PC-3 (cell line): ENCODE measurements at regions not wholly inside any gene's neighbourhood (a gene's known extent, or its start where the extent isn't known, plus 50 kb on each side); places are given as distances from the start of the nearest gene placed in this dataset.

Experiments used
- ATAC-seq: fragments of 200-7000 bp; cut with Tn5 transposase; 2 replicates; pipeline ENCODE4 v1.9.1; 2020; ENCODE audit warnings: mild to moderate bottlenecking, moderate library complexity
- BruUV-seq: library from RNA; stranded (reverse); fragments of 400-500 nt; replicated peaks from 2 replicates; lab custom pipeline; 2021; lab: Mats Ljungman, UMichigan
- CTCF ChIA-PET: fragments of 300-600 bp; sonication (Branson Sonifier 250); formaldehyde crosslinking; loops from one replicate; lab custom pipeline; 2022; ENCODE audit warnings: antibody characterized with exemption; lab: Charles Lee
- POLR2A ChIA-PET: fragments of 300-600 bp; sonication (Branson Sonifier 250); formaldehyde crosslinking; loops from one replicate; lab custom pipeline; 2022; ENCODE audit warnings: antibody characterized with exemption; ENCODE audit not compliant: unreplicated experiment; lab: Charles Lee
- DNase-seq: peaks from one replicate; pipeline ENCODE4 v3.0.0-alpha.2; 2015
- H2AFZ ChIP-seq: fragments of 300-600 bp; sonication (generic); 2 replicates; pipeline ENCODE4 v1.6.0; 2016; ENCODE audit warnings: antibody characterized with exemption, low read length
- H3F3A ChIP-seq: fragments of 300-600 bp; sonication (generic); one replicate; pipeline ENCODE4 v1.6.0; 2017; ENCODE audit warnings: antibody characterized with exemption, low read length, control low read depth, mild to moderate bottlenecking; ENCODE audit not compliant: unreplicated experiment
- H3K27ac ChIP-seq: fragments of 300-600 bp; sonication (generic); 2 replicates; pipeline ENCODE4 v1.5.1; 2016; ENCODE audit warnings: mild to moderate bottlenecking, low read length
- H3K27me3 ChIP-seq: fragments of 300-600 bp; sonication (generic); 2 replicates; pipeline ENCODE4 v1.6.1; 2016; ENCODE audit warnings: low read length, mixed read lengths
- H3K36me3 ChIP-seq: fragments of 300-600 bp; sonication (generic); 2 replicates; pipeline ENCODE4 v1.6.1; 2016; ENCODE audit warnings: low read depth, mixed run types, low read length, mixed read lengths
- H3K4me1 ChIP-seq: fragments of 300-600 bp; sonication (generic); 2 replicates; pipeline ENCODE4 v1.5.1; 2016; ENCODE audit warnings: low read length; ENCODE audit not compliant: insufficient read depth
- H3K4me2 ChIP-seq: fragments of 300-600 bp; sonication (generic); 2 replicates; pipeline ENCODE4 v1.6.0; 2016; ENCODE audit warnings: low read length
- H3K4me3 ChIP-seq: fragments of 300-600 bp; sonication (generic); 2 replicates; pipeline ENCODE4 v1.5.1; 2016; ENCODE audit warnings: mild to moderate bottlenecking, low read length, mixed read lengths
- H3K79me2 ChIP-seq: fragments of 300-600 bp; sonication (generic); 2 replicates; pipeline ENCODE4 v1.6.1; 2017; ENCODE audit warnings: low read length, mixed read lengths
- H3K9ac ChIP-seq: fragments of 300-600 bp; sonication (generic); 2 replicates; pipeline ENCODE4 v1.6.0; 2016; ENCODE audit warnings: mild to moderate bottlenecking, low read length
- H3K9me2 ChIP-seq: fragments of 300-600 bp; sonication (generic); replicated peaks from 2 replicates; pipeline ENCODE4 v1.6.1; 2016; ENCODE audit warnings: mixed run types, low read length, mixed read lengths
- H3K9me3 ChIP-seq: fragments of 300-600 bp; sonication (generic); 2 replicates; pipeline ENCODE4 v1.6.1; 2016; ENCODE audit warnings: low read length, mixed read lengths
- H4K20me1 ChIP-seq: fragments of 300-600 bp; sonication (generic); 2 replicates; pipeline ENCODE4 v1.6.1; 2016; ENCODE audit warnings: low read length, mixed read lengths
- CTCF ChIP-seq: fragments of 300-600 bp; sonication (generic); conservative IDR thresholded peaks from 2 replicates; pipeline ENCODE4 v1.5.1; 2017; ENCODE audit warnings: antibody characterized with exemption, low read depth, mild to moderate bottlenecking, low read length
- EZH2 ChIP-seq: fragments of 300-600 bp; sonication (generic); IDR thresholded peaks from one replicate; pipeline ENCODE4 v1.6.1; 2017; ENCODE audit warnings: antibody characterized with exemption, mild to moderate bottlenecking, low read length; ENCODE audit not compliant: unreplicated experiment
- EZH2phosphoT487 ChIP-seq: fragments of 300-600 bp; sonication (generic); IDR thresholded peaks from 2 replicates; pipeline ENCODE4 v1.6.1; 2018; ENCODE audit warnings: mild to moderate bottlenecking, antibody characterized with exemption, low read length, borderline replicate concordance
- intact Hi-C: fragments of 100-400 bp; cut with micrococcal nuclease; formaldehyde crosslinking; loops from 2 replicates; pipeline ENCODE4 v1.9.0; 2023

GRCh38 chr9:107214381-107214780 is 68.7 kb upstream of the RAD23B start:
- intact Hi-C loops: no loop called here
- Histone ChIP-seq H3K9me3 (no peaks in the 10 kb centered on the region), H3K4me1 (peaks cover 21% of the 10 kb centered on the region), H3K9me2 (no peaks in the 10 kb centered on the region), H4K20me1 (no peaks in the 10 kb centered on the region), H3K27ac (no peak overlapping the region), H3K79me2 (no peaks in the 10 kb centered on the region), H3K36me3 (no peaks in the 10 kb centered on the region), H2AFZ (no peak overlapping the region), H3K27me3 (no peaks in the 10 kb centered on the region), H3K4me3 (no peak overlapping the region), H3K4me2 (no peak overlapping the region), H3F3A (no peaks in the 10 kb centered on the region), H3K9ac (no peak overlapping the region)
- POLR2A ChIA-PET: no interaction called here
- DNase-seq (no peak), ATAC-seq (no peak)
- no TSS peak for BruUV-seq
- no peak for TF ChIP-seq EZH2phosphoT487
- TF ChIP-seq CTCF: no peak
- TF ChIP-seq EZH2: no peak
- CTCF ChIA-PET: no interaction called here

DNA sequence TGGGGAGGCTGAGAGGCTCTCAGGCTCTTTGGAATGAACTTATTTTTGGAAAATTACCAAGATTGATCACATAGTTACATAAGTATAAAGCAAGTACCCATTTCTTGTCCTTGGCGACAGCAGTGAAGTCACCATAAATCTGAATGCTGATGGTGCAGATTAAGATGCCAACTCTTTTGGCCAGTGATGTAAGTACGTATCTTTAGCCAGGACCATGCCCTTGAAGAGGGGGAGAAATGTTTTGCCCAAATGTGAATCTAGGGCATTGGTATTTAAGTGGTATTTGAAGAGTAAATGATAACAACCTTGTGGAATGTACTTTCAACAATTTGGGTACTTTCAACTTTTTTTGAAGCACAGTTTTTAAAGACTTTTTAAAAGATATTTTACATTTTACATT is 68.2 kb upstream of the RAD23B start:
- Histone ChIP-seq H2AFZ (no peak overlapping the region), H3K4me1 (peaks cover 21% of the 10 kb centered on the region), H3K27me3 (no peaks in the 10 kb centered on the region), H3K4me2 (no peak overlapping the region), H3K9me2 (no peaks in the 10 kb centered on the region), H3K4me3 (no peak overlapping the region), H3K9me3 (no peaks in the 10 kb centered on the region), H3F3A (no peaks in the 10 kb centered on the region), H3K36me3 (no peaks in the 10 kb centered on the region), H3K27ac (no peak overlapping the region), H3K9ac (no peak overlapping the region), H4K20me1 (no peaks in the 10 kb centered on the region), H3K79me2 (no peaks in the 10 kb centered on the region)
- ChIA-PET CTCF (no interaction called here), POLR2A (no interaction called here)
- ATAC-seq: no peak
- no peak for TF ChIP-seq EZH2phosphoT487
- TF ChIP-seq CTCF: no peak
- no peak for TF ChIP-seq EZH2
- peak; percentile 33 for DNase-seq
- intact Hi-C loops: no loop called here
- no TSS peak for BruUV-seq

DNA sequence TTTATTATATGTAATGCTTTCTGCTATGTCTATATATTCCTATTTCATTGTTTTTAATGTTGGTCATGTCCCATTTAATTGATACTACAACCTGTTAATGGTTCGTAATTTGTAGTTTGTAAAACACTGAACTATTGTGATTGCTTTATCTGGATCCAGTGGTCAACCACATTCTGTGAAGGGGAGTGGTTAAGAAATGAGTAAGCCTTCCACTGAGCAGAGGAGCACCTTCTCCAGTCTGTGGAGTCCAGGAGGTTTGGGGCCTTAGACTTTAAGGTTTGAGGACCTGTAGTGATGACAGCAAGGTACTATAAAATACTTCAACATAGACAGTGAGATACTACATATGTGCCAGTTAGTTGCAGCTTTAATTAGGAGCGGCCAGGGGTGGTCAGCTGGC is 67.7 kb upstream of the RAD23B start:
- H3F3A ChIP-seq: no peaks in the 10 kb centered on the region
- BruUV-seq: no TSS peak
- ChIA-PET CTCF (no interaction called here), POLR2A (no interaction called here)
- H4K20me1 ChIP-seq: no peaks in the 10 kb centered on the region
- H3K27me3 ChIP-seq: no peaks in the 10 kb centered on the region
- TF ChIP-seq EZH2phosphoT487 (no peak), EZH2 (no peak), CTCF (no peak)
- ATAC-seq (no peak), DNase-seq (peak; percentile 23)
- no peak overlapping the region for H3K9ac ChIP-seq
- H2AFZ ChIP-seq: no peak overlapping the region
- H3K9me3 ChIP-seq: no peaks in the 10 kb centered on the region
- H3K4me1 ChIP-seq: peaks cover 21% of the 10 kb centered on the region
- no peaks in the 10 kb centered on the region for H3K36me3 ChIP-seq
- H3K9me2 ChIP-seq: no peaks in the 10 kb centered on the region
- no peak overlapping the region for H3K4me2 ChIP-seq
- no peaks in the 10 kb centered on the region for H3K79me2 ChIP-seq
- no peak overlapping the region for H3K4me3 ChIP-seq
- H3K27ac ChIP-seq: no peak overlapping the region
- intact Hi-C loops: no loop called here
